ENCODE measurements at regions not wholly inside any gene's neighbourhood (a gene's known extent, or its start where the extent isn't known, plus 50 kb on each side); places are given as distances from the start of the nearest gene placed in this dataset.
A peak's percentile ranks its signal among the peaks of the same experiment; 100 is the strongest.

GRCh38 chr5:92401492-92401891 is 1018.4 kb upstream of the ARRDC3 start:
- WGBS (ENCODE audit: insufficient coverage, low coverage, low lambda C conversion rate, missing lambda C conversion rate) = 72% methylated on average over 5 of the region's 5 CpGs

GRCh38 chr5:92394936-92395335 is 1011.8 kb upstream of the ARRDC3 start:
- 56% methylated on average over 1 of the region's 1 CpG for WGBS (ENCODE audit: insufficient coverage, low coverage, low lambda C conversion rate, missing lambda C conversion rate)
- H3K4me1 ChIP-seq = no peaks in the 10 kb centered on the region
- TF ChIP-seq CTCF (IDR thresholded peaks at IDR 0.05) = no peak
- TF ChIP-seq POLR2A (IDR thresholded peaks at IDR 0.05) = no peak
- no peaks in the 10 kb centered on the region for H3K27me3 ChIP-seq
- H3K27ac ChIP-seq = no peak overlapping the region
- intact Hi-C loops (cut with DNase I) = no loop called here
- no peaks in the 10 kb centered on the region for H3K9me3 ChIP-seq
- no peak for ATAC-seq
- H3K4me3 ChIP-seq = no peak overlapping the region
- H3K36me3 ChIP-seq = no peaks in the 10 kb centered on the region
- DNase-seq = no peak

More at GRCh38 chr5:92401492-92401891, 1018.4 kb upstream of the ARRDC3 start:
- Histone ChIP-seq H3K4me3 (no peak overlapping the region), H3K36me3 (no peaks in the 10 kb centered on the region), H3K27ac (no peak overlapping the region), H3K4me1 (no peaks in the 10 kb centered on the region), H3K27me3 (no peaks in the 10 kb centered on the region), H3K9me3 (no peaks in the 10 kb centered on the region)
- intact Hi-C loops (cut with DNase I) = no loop called here
- DNase-seq (no peak), ATAC-seq (no peak)
- no peak for TF ChIP-seq CTCF (IDR thresholded peaks at IDR 0.05)
- TF ChIP-seq POLR2A (IDR thresholded peaks at IDR 0.05) = no peak

- Histone ChIP-seq H3K4me1 (no peaks in the 10 kb centered on the region), H3K36me3 (no peaks in the 10 kb centered on the region), H3K9me3 (no peaks in the 10 kb centered on the region), H3K27ac (no peak overlapping the region), H3K4me3 (no peak overlapping the region), H3K27me3 (no peaks in the 10 kb centered on the region)
- DNase-seq (no peak), ATAC-seq (no peak)
- WGBS (ENCODE audit: insufficient coverage, low coverage, low lambda C conversion rate, missing lambda C conversion rate) = 37% methylated on average over 1 of the region's 1 CpG
- intact Hi-C loops (cut with DNase I) = no loop called here
- TF ChIP-seq CTCF (IDR thresholded peaks at IDR 0.05) (no peak), POLR2A (IDR thresholded peaks at IDR 0.05) (no peak)
Observed at GRCh38 chr5:92390657-92391056, 1007.5 kb upstream of the ARRDC3 start.

- H3K27me3 ChIP-seq = no peaks in the 10 kb centered on the region
- peak in 1 of 4 donors; percentile 81 for ATAC-seq
Observed at GRCh38 chr5:92380069-92380770, 997.1 kb upstream of the ARRDC3 start.

More at GRCh38 chr5:92380069-92380770, 997.1 kb upstream of the ARRDC3 start:
- intact Hi-C loops (cut with DNase I) = no loop called here
- Histone ChIP-seq H3K4me1 (no peaks in the 10 kb centered on the region), H3K9me3 (no peaks in the 10 kb centered on the region), H3K4me3 (no peak overlapping the region), H3K36me3 (no peaks in the 10 kb centered on the region), H3K27ac (no peak overlapping the region)
- no peak for DNase-seq
- TF ChIP-seq CTCF (IDR thresholded peaks at IDR 0.05) (no peak), POLR2A (IDR thresholded peaks at IDR 0.05) (no peak)
- WGBS (ENCODE audit: insufficient coverage, low coverage, low lambda C conversion rate, missing lambda C conversion rate) = 54% methylated on average over 1 of the region's 1 CpG
